HEK293 (cell line): ENCODE measurements at regions not wholly inside any gene's neighbourhood (a gene's known extent, or its start where the extent isn't known, plus 50 kb on each side); places are given as distances from the start of the nearest gene placed in this dataset.
"Not testable (repeated sequence)": the region's sequence is repeated elsewhere in the genome, so short reads cannot be mapped to it uniquely, and the experiment has no call there.

ENCODE experiments used
- ZNF280D ChIP-seq: fragments of 450-650 bp; formaldehyde crosslinking; IDR thresholded peaks from 2 replicates; pipeline ENCODE4 v1.5.1; 2016; ENCODE audit warnings: missing biosample characterization, missing genetic modification characterization
- TF ChIP-seq, protein P1 (sequence below): fragments of 450-650 bp; formaldehyde crosslinking; IDR thresholded peaks from 2 replicates; pipeline ENCODE4 v1.5.1; 2016; ENCODE audit warnings: missing biosample characterization, missing genetic modification characterization

GRCh38 chr21:28682884-28683283, 309.8 kb downstream of the LTN1 start:
- TF ChIP-seq ZNF280D = not testable (repeated sequence)
- TF ChIP-seq, protein P1, sequence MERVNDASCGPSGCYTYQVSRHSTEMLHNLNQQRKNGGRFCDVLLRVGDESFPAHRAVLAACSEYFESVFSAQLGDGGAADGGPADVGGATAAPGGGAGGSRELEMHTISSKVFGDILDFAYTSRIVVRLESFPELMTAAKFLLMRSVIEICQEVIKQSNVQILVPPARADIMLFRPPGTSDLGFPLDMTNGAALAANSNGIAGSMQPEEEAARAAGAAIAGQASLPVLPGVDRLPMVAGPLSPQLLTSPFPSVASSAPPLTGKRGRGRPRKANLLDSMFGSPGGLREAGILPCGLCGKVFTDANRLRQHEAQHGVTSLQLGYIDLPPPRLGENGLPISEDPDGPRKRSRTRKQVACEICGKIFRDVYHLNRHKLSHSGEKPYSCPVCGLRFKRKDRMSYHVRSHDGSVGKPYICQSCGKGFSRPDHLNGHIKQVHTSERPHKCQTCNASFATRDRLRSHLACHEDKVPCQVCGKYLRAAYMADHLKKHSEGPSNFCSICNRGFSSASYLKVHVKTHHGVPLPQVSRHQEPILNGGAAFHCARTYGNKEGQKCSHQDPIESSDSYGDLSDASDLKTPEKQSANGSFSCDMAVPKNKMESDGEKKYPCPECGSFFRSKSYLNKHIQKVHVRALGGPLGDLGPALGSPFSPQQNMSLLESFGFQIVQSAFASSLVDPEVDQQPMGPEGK (tag by site-specific recombination) = not testable (repeated sequence)
